DND-41 (cell line): ENCODE measurements at regions not wholly inside any gene's neighbourhood (a gene's known extent, or its start where the extent isn't known, plus 50 kb on each side); places are given as distances from the start of the nearest gene placed in this dataset.

ENCODE experiments used
- CTCF ChIP-seq: IDR thresholded peaks from 2 replicates; pipeline ENCODE4 v1.5.1; 2012; ENCODE audit warnings: borderline replicate concordance, low read length, moderate library complexity, mild to moderate bottlenecking; ENCODE audit not compliant: poor library complexity, severe bottlenecking; ENCODE audit errors: extremely low read depth
- EZH2 ChIP-seq: IDR thresholded peaks from 3 replicates; pipeline ENCODE4 v1.6.1; 2012; ENCODE audit warnings: borderline replicate concordance, low read depth, mild to moderate bottlenecking, moderate library complexity, low read length, inconsistent platforms; ENCODE audit not compliant: severe bottlenecking

DNA sequence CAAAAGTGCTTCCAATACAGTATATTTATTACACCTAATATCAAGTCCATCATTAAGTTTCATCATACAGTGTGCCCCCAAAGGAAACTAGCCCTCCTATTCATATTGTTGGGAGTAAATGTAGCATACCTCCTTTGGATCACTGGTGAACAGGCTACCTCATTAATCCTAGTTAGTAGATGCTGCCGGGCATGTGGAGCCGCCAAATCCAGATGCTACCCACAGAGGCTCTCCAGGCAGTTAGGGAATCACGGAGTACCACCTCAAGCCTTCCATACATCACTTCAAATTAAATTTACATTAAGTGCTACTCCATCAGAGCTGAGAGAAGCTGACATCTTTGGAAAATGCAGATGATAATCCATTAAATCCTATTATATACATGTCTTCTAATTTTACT, 121.7 kb upstream of the FOXD3 start:
- TF ChIP-seq CTCF = no peak
- no peak for TF ChIP-seq EZH2
